DND-41 (cell line): ENCODE measurements at regions not wholly inside any gene's neighbourhood (a gene's known extent, or its start where the extent isn't known, plus 50 kb on each side); places are given as distances from the start of the nearest gene placed in this dataset.

Experiments
- EZH2 ChIP-seq: IDR thresholded peaks from 3 replicates; pipeline ENCODE4 v1.6.1; 2012; ENCODE audit warnings: borderline replicate concordance, low read depth, mild to moderate bottlenecking, moderate library complexity, low read length, inconsistent platforms; ENCODE audit not compliant: severe bottlenecking
- TF ChIP-seq, protein P1 (sequence below): IDR thresholded peaks from 2 replicates; pipeline ENCODE4 v1.5.1; 2012; ENCODE audit warnings: borderline replicate concordance, low read length, moderate library complexity, mild to moderate bottlenecking; ENCODE audit not compliant: poor library complexity, severe bottlenecking; ENCODE audit errors: extremely low read depth

DNA sequence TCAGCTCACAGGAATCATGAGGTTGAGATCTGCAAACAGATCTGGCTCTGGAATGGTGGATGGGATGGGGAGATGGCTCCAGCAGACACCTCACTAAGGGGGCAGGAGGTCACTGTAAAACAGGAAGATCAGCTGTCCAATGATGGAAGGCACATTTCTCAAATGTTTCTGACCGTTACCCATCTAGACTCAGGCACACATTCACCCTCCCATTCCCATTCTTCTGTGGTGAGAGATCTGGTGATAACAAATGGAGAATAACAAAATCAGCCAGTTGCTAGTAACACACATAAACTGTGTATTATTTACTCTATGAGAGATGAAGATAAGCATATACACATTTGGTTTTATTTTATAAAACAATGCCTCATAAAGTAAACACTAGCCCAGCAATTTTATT, 235.9 kb downstream of the TSHZ3 start:
- no peak for TF ChIP-seq EZH2
- TF ChIP-seq, protein P1, sequence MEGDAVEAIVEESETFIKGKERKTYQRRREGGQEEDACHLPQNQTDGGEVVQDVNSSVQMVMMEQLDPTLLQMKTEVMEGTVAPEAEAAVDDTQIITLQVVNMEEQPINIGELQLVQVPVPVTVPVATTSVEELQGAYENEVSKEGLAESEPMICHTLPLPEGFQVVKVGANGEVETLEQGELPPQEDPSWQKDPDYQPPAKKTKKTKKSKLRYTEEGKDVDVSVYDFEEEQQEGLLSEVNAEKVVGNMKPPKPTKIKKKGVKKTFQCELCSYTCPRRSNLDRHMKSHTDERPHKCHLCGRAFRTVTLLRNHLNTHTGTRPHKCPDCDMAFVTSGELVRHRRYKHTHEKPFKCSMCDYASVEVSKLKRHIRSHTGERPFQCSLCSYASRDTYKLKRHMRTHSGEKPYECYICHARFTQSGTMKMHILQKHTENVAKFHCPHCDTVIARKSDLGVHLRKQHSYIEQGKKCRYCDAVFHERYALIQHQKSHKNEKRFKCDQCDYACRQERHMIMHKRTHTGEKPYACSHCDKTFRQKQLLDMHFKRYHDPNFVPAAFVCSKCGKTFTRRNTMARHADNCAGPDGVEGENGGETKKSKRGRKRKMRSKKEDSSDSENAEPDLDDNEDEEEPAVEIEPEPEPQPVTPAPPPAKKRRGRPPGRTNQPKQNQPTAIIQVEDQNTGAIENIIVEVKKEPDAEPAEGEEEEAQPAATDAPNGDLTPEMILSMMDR = no peak
